Glutamatergic neuron (in vitro differentiated cells): ENCODE measurements at regions not wholly inside any gene's neighbourhood (a gene's known extent, or its start where the extent isn't known, plus 50 kb on each side); places are given as distances from the start of the nearest gene placed in this dataset.

ENCODE experiments used
- DNase-seq: peaks from one replicate; pipeline ENCODE4 v3.0.0; 2022
- H3K27ac Mint-ChIP-seq: one replicate; pipeline ENCODE4 v1.8.0; 2020; ENCODE audit warnings: mild to moderate bottlenecking, mixed read lengths, inconsistent platforms; ENCODE audit not compliant: unreplicated experiment
- H3K27me3 Mint-ChIP-seq: one replicate; pipeline ENCODE4 v1.8.0; 2020; ENCODE audit warnings: mild to moderate bottlenecking, moderate library complexity, mixed read lengths, inconsistent platforms; ENCODE audit not compliant: unreplicated experiment
- H3K36me3 Mint-ChIP-seq: one replicate; pipeline ENCODE4 v1.8.0; 2020; ENCODE audit warnings: mild to moderate bottlenecking, mixed read lengths, inconsistent platforms; ENCODE audit not compliant: unreplicated experiment
- H3K4me1 Mint-ChIP-seq: one replicate; pipeline ENCODE4 v1.8.0; 2020; ENCODE audit warnings: mild to moderate bottlenecking, low read depth, mixed read lengths, inconsistent platforms; ENCODE audit not compliant: unreplicated experiment
- H3K4me3 Mint-ChIP-seq: one replicate; pipeline ENCODE4 v1.8.0; 2020; ENCODE audit warnings: mild to moderate bottlenecking, mixed read lengths, inconsistent platforms; ENCODE audit not compliant: unreplicated experiment
- H3K9me3 Mint-ChIP-seq: one replicate; pipeline ENCODE4 v1.8.0; 2020; ENCODE audit warnings: mild to moderate bottlenecking, moderate library complexity, mixed read lengths, inconsistent platforms; ENCODE audit not compliant: unreplicated experiment
- TF ChIP-seq, protein P1 (sequence below): fragments of 200-600 bp; sonication (generic); IDR thresholded peaks from one replicate; pipeline ENCODE4 v1.5.0; 2021; ENCODE audit not compliant: partially characterized antibody, unreplicated experiment

DNA sequence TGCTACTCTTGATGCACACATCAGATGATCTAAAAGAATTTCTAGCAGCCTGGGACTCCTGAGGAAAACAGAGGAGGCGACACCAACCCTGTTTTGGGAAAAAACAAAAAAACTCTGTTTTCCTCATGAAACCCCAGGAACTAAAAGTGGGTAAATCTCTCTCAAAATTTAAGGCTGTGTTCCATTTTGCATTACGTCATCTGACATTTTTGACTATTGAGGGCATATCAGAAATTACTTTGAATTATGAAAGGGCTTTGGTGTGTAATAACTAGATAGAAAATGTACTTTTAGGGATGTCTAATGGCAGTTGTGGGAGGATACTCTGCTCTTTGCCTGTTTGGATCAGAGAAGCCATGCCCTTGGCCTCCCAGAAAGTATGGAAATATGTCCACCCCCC, 963.0 kb downstream of the CNTNAP5 start:
- TF ChIP-seq, protein P1, sequence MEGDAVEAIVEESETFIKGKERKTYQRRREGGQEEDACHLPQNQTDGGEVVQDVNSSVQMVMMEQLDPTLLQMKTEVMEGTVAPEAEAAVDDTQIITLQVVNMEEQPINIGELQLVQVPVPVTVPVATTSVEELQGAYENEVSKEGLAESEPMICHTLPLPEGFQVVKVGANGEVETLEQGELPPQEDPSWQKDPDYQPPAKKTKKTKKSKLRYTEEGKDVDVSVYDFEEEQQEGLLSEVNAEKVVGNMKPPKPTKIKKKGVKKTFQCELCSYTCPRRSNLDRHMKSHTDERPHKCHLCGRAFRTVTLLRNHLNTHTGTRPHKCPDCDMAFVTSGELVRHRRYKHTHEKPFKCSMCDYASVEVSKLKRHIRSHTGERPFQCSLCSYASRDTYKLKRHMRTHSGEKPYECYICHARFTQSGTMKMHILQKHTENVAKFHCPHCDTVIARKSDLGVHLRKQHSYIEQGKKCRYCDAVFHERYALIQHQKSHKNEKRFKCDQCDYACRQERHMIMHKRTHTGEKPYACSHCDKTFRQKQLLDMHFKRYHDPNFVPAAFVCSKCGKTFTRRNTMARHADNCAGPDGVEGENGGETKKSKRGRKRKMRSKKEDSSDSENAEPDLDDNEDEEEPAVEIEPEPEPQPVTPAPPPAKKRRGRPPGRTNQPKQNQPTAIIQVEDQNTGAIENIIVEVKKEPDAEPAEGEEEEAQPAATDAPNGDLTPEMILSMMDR: no peak
- Mint-ChIP-seq H3K36me3 (peaks cover 7% of the 10 kb centered on the region), H3K4me1 (no peaks in the 10 kb centered on the region), H3K27ac (no peak overlapping the region), H3K4me3 (no peak overlapping the region), H3K9me3 (peaks cover 1% of the 10 kb centered on the region), H3K27me3 (no peaks in the 10 kb centered on the region)
- DNase-seq: no peak

DNA sequence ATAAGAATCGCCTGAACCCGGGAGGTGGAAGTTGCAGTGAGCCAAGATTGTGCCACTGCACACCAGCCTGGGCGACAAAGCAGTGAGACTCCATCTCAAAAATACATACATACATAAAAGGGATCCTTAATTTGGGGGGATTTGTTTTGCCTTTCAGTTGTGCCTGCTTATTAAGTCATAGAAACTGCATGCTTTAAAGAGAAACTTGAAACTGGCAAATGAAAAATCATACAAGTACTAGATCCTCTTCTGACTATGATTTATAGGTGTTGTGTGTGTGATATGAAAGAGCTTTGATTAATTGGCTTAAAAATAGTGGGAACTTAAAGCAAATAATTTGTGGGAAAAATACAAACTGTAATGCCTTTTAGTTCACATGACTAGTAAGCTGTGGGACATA, 963.7 kb downstream of the CNTNAP5 start:
- H3K9me3 Mint-ChIP-seq: peaks cover 1% of the 10 kb centered on the region
- peaks cover 7% of the 10 kb centered on the region for H3K36me3 Mint-ChIP-seq
- TF ChIP-seq, protein P1: no peak
- no peak overlapping the region for H3K4me3 Mint-ChIP-seq
- no peak overlapping the region for H3K27ac Mint-ChIP-seq
- no peaks in the 10 kb centered on the region for H3K4me1 Mint-ChIP-seq
- no peaks in the 10 kb centered on the region for H3K27me3 Mint-ChIP-seq
- DNase-seq: no peak

GRCh38 chr2:124993809-124994208, 968.7 kb downstream of the CNTNAP5 start:
- H3K9me3 Mint-ChIP-seq: peaks cover 1% of the 10 kb centered on the region
- no peaks in the 10 kb centered on the region for H3K4me1 Mint-ChIP-seq
- H3K36me3 Mint-ChIP-seq: no peaks in the 10 kb centered on the region
- TF ChIP-seq, protein P1: no peak
- no peaks in the 10 kb centered on the region for H3K27me3 Mint-ChIP-seq
- no peak overlapping the region for H3K4me3 Mint-ChIP-seq
- H3K27ac Mint-ChIP-seq: no peak overlapping the region
- no peak for DNase-seq

DNA sequence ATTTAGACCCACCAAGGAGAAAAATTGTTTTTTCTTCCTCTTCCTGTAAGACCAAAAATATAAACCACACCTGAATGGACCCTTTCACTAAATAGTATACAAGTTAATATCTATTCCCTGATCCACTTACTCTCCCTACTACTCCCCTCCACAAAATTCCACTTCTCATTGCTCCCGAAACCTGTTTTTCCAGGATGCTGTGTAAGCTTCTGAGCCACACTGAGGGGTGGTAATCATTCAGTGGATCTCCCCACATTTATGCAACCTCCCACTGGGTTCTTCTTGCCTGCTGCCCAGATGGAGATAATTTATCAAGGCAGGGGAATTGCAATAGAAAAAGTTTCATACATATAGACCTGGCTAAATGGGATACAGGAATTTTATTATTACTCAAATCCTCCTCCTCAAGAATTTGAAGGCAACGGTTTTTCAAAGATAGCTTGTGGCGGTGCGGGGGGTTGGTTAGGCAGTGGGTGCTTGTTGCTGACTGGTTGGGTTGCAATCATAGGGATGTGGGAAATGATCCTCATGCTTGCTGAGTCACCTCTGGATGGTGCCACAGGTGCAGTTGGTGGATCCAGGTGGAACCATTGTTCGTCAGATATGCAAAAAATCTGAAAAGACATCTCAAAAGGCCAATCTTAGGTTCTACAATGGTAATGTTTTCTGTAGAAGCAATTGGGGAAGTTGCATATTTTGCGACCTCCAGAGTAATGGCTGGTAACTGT, 970.3 kb downstream of the CNTNAP5 start:
- Mint-ChIP-seq H3K27ac (no peak overlapping the region), H3K27me3 (no peaks in the 10 kb centered on the region), H3K4me1 (no peaks in the 10 kb centered on the region), H3K4me3 (no peak overlapping the region), H3K36me3 (no peaks in the 10 kb centered on the region), H3K9me3 (peaks cover 1% of the 10 kb centered on the region)
- DNase-seq: no peak
- TF ChIP-seq, protein P1: no peak

GRCh38 chr2:124996406-124996805, 971.3 kb downstream of the CNTNAP5 start:
- H3K36me3 Mint-ChIP-seq: no peaks in the 10 kb centered on the region
- no peak overlapping the region for H3K27ac Mint-ChIP-seq
- H3K9me3 Mint-ChIP-seq: no peaks in the 10 kb centered on the region
- no peak for DNase-seq
- H3K4me3 Mint-ChIP-seq: no peak overlapping the region
- TF ChIP-seq, protein P1: no peak
- H3K4me1 Mint-ChIP-seq: no peaks in the 10 kb centered on the region
- no peaks in the 10 kb centered on the region for H3K27me3 Mint-ChIP-seq
